Neural crest cell (in vitro differentiated cells): ENCODE measurements at regions not wholly inside any gene's neighbourhood (a gene's known extent, or its start where the extent isn't known, plus 50 kb on each side); places are given as distances from the start of the nearest gene placed in this dataset.

Experiments used
- DNase-seq: peaks from one replicate; pipeline ENCODE4 v3.0.0; 2021; ENCODE audit warnings: low read depth, mixed read lengths, low spot score
- H3K27ac Mint-ChIP-seq: one replicate; pipeline ENCODE4 v1.8.0; 2021; ENCODE audit warnings: mild to moderate bottlenecking, mixed read lengths; ENCODE audit not compliant: unreplicated experiment
- H3K27me3 Mint-ChIP-seq: 2 replicates; pipeline ENCODE4 v1.8.0; 2021; ENCODE audit warnings: low read depth, mild to moderate bottlenecking, mixed read lengths
- H3K36me3 Mint-ChIP-seq: 2 replicates; pipeline ENCODE4 v1.8.0; 2021; ENCODE audit warnings: low read depth, mild to moderate bottlenecking, mixed read lengths
- H3K4me1 Mint-ChIP-seq: 2 replicates; pipeline ENCODE4 v1.8.0; 2021; ENCODE audit warnings: mixed read lengths
- H3K4me3 Mint-ChIP-seq: one replicate; pipeline ENCODE4 v1.8.0; 2021; ENCODE audit warnings: mild to moderate bottlenecking, mixed read lengths
- H3K9me3 Mint-ChIP-seq: 2 replicates; pipeline ENCODE4 v1.8.0; 2021; ENCODE audit warnings: mixed read lengths
- TF ChIP-seq, protein P1 (sequence below): fragments of 200-600 bp; sonication (generic); conservative IDR thresholded peaks from 2 replicates; pipeline ENCODE4 v1.5.0; 2021; ENCODE audit warnings: antibody characterized with exemption, mild to moderate bottlenecking

DNA sequence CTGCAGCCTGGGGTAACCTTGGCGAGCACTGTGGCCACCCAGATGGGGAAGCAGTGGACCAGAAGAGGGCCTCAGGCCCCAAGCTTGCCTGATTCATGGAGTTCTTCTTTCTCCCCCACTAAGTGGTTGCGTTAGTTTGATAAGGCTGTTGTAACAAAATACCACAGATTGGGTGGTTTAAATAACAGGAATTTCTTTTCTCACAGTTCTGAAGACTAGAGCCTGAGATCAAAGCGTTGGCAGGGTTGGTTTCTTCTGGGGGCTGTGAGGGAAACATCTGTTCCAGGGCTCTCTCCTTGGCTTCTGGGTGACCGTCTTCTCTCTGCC, 105.7 kb upstream of the GATB start:
- peaks cover 7% of the 10 kb centered on the region for H3K27me3 Mint-ChIP-seq
- DNase-seq, result no peak
- H3K36me3 Mint-ChIP-seq, result peaks cover 4% of the 10 kb centered on the region
- H3K9me3 Mint-ChIP-seq, result peaks cover 3% of the 10 kb centered on the region
- TF ChIP-seq, protein P1, sequence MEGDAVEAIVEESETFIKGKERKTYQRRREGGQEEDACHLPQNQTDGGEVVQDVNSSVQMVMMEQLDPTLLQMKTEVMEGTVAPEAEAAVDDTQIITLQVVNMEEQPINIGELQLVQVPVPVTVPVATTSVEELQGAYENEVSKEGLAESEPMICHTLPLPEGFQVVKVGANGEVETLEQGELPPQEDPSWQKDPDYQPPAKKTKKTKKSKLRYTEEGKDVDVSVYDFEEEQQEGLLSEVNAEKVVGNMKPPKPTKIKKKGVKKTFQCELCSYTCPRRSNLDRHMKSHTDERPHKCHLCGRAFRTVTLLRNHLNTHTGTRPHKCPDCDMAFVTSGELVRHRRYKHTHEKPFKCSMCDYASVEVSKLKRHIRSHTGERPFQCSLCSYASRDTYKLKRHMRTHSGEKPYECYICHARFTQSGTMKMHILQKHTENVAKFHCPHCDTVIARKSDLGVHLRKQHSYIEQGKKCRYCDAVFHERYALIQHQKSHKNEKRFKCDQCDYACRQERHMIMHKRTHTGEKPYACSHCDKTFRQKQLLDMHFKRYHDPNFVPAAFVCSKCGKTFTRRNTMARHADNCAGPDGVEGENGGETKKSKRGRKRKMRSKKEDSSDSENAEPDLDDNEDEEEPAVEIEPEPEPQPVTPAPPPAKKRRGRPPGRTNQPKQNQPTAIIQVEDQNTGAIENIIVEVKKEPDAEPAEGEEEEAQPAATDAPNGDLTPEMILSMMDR, result no peak
- H3K4me1 Mint-ChIP-seq, result no peaks in the 10 kb centered on the region
- no peak overlapping the region for H3K4me3 Mint-ChIP-seq
- H3K27ac Mint-ChIP-seq, result no peak overlapping the region

DNA sequence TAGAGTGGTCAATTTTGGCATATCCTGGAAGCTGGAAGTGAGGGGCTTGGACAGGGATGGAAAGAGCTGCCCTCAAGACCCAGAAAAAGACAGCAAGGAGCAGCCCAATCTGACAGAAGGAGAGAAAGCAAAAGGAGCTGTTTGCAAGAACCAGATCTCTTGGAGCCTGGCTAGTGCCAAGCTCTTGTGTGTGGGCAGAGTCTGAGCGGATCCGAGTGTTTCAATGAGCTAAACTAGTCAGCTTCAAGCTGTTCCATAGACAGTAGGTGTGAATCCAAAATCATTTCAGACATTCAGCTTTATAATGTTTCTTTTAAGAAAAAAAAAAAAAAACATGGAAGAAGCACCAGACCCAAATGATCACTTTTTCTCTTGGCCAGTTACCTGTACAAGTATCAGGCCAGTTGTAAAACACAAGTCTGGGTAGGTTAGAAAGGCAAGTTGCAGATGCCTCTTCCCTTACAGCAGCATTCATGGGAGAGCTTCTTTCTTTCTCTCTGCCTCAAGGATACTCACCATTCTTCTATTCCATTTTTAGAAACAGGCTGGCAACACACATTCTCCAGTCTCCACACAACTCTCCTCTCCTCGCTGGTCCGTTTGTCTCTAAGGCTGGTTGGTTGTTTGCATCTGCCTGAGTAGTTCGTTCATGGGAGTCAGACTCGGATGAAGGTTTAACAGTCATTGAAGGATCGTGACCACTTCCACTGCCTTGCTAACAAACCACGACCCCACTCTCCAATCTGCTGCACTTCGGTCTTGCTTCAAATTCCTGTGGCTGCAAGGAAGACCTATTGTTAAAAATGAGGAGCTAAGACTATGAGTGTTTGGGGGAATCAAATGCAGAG, 105.2 kb upstream of the GATB start:
- TF ChIP-seq, protein P1, result no peak
- H3K27ac Mint-ChIP-seq, result no peak overlapping the region
- no peak overlapping the region for H3K4me3 Mint-ChIP-seq
- peaks cover 10% of the 10 kb centered on the region for H3K27me3 Mint-ChIP-seq
- H3K36me3 Mint-ChIP-seq, result peaks cover 4% of the 10 kb centered on the region
- no peak for DNase-seq
- peaks cover 3% of the 10 kb centered on the region for H3K9me3 Mint-ChIP-seq
- no peaks in the 10 kb centered on the region for H3K4me1 Mint-ChIP-seq

DNA sequence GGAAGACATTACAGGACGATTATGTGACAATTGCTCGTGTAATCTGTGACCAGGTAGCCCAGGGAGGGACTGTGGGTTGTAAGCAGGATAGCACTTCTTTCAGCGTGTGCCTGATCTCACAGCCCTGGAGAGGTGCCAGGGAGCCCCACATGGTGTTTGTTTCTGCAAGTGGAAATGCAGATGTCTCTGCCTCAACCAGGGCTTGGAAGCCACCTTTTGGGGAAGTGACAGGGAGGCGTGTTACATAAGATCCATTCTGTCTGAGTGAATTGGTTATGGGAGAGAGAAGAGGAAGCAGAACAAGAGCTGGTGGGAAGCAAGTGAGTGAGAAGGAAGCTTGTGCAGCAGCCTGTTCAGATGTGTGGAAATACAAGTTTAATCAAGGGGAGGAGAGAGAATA, 104.5 kb upstream of the GATB start:
- Mint-ChIP-seq H3K27me3 (peaks cover 10% of the 10 kb centered on the region), H3K36me3 (peaks cover 4% of the 10 kb centered on the region), H3K9me3 (peaks cover 3% of the 10 kb centered on the region), H3K4me1 (no peaks in the 10 kb centered on the region), H3K27ac (no peak overlapping the region), H3K4me3 (no peak overlapping the region)
- TF ChIP-seq, protein P1, result no peak
- no peak for DNase-seq

DNA sequence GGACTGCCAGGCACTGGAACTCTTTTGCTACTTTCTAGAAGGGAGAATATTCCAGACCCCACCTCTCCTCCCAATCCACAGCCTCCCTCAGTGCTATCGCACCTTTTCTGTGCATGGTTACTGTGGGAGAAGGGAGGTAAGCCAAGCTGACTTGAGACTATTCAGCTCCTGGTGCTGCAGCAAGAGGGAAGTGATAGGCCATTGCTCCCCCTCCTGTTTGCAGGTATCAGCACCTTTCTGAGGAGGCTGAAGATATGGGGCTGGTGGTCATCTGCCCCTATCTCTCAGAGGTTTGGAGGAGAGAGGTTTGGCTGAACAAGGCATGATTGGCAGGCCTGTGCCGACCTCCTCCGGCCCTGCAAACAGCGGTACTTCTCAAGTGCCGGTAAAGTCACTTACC, 103.3 kb upstream of the GATB start:
- H3K27ac Mint-ChIP-seq, result no peak overlapping the region
- no peak for DNase-seq
- peaks cover 17% of the 10 kb centered on the region for H3K27me3 Mint-ChIP-seq
- H3K9me3 Mint-ChIP-seq, result peaks cover 3% of the 10 kb centered on the region
- H3K36me3 Mint-ChIP-seq, result peaks cover 4% of the 10 kb centered on the region
- H3K4me1 Mint-ChIP-seq, result no peaks in the 10 kb centered on the region
- TF ChIP-seq, protein P1, result no peak
- H3K4me3 Mint-ChIP-seq, result no peak overlapping the region

DNA sequence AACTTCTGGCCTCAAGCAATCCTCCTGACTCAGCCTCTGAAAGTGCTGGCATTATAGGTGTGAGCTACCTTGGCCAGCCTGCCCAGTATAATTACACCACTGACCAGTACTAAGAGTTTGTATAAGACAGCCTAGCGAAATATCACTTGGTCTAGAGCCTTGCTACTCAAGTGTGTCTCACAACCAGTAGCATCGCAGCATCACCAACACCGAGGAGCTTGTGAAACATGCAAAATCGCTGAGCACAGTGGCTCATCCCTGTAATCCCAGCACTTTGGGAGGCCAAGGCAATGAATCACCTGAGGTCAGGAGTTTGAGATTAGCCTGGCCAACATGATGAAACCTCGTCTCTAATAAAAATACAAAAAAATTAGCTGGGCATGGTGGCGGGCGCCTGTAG, 102.0 kb upstream of the GATB start:
- H3K4me1 Mint-ChIP-seq, result no peaks in the 10 kb centered on the region
- H3K27me3 Mint-ChIP-seq, result peaks cover 18% of the 10 kb centered on the region
- DNase-seq, result no peak
- H3K27ac Mint-ChIP-seq, result no peak overlapping the region
- H3K36me3 Mint-ChIP-seq, result peaks cover 2% of the 10 kb centered on the region
- TF ChIP-seq, protein P1, result no peak
- H3K4me3 Mint-ChIP-seq, result no peak overlapping the region
- H3K9me3 Mint-ChIP-seq, result peaks cover under 1% of the 10 kb centered on the region
